ENCODE measurements at regions not wholly inside any gene's neighbourhood (a gene's known extent, or its start where the extent isn't known, plus 50 kb on each side); places are given as distances from the start of the nearest gene placed in this dataset.

DNA sequence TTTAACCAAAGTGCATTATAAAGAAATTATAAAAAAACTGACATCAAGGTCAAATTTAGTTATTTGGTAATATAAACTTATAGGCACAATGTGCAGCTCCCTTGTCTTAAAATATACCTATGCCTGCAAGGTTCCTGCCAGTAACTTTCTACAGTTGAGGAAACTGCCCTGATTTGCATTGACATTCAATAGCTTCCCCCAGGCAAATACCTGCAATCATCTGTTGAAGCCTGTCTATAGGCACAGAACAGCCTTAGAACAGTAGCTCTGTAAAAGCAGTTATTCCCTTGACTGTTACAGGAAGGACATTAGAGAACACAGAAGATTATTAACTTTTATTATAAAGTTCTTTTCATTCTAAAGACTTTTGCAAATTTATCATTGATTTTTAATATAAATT is 1239.5 kb downstream of the PCDH9 start:
- H3K4me3 ChIP-seq (ENCODE audit: low read depth in 1 of 3, low read length in 3 of 3) = no peak overlapping the region
- H3K27me3 ChIP-seq (ENCODE audit: control insufficient read depth in 3 of 3, insufficient read depth in 3 of 3, low read length in 3 of 3) = no peaks in the 10 kb centered on the region
- no peaks in the 10 kb centered on the region for H3K4me1 ChIP-seq (ENCODE audit: control insufficient read depth in 3 of 3, insufficient read depth in 2 of 3, low read depth in 1 of 3, low read length in 2 of 3)
- DNase-seq = no peak
- H3K27ac ChIP-seq (ENCODE audit: low read depth in 1 of 3, low read length in 2 of 3) = no peak overlapping the region
- H3K9me3 ChIP-seq (ENCODE audit: control insufficient read depth in 2 of 2, insufficient read depth in 1 of 2, low read depth in 1 of 2, low read length in 1 of 2) = peaks cover 0 to 4% of the 10 kb centered on the region in 2 donors
- H3K36me3 ChIP-seq (ENCODE audit: control insufficient read depth in 3 of 3, insufficient read depth in 2 of 3, low read depth in 1 of 3, low read length in 3 of 3) = no peaks in the 10 kb centered on the region
- FAIRE-seq = no peak

DNA sequence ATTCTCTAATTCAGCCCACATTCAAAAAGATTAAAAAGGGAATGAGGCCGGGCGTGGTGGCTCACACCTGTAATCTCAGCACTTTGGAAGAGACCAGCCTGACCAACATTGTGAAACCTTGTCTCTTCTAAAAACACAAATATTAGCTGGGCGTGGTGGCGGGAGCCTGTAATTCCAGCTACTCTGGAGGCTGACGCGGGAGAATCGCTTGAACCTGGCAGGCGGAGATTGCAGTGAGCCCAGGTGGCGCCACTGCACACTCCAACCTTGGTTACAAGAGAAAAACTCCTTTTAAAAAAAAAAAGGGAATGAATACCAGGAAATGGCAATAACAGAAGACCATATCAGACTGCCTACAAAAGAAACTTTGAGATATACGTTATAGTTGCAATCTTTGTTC is 1244.5 kb downstream of the PCDH9 start:
- Histone ChIP-seq H3K27ac (ENCODE audit: low read depth in 1 of 3, low read length in 2 of 3) (no peak overlapping the region), H3K9me3 (ENCODE audit: control insufficient read depth in 2 of 2, insufficient read depth in 1 of 2, low read depth in 1 of 2, low read length in 1 of 2) (no peaks in the 10 kb centered on the region), H3K27me3 (ENCODE audit: control insufficient read depth in 3 of 3, insufficient read depth in 3 of 3, low read length in 3 of 3) (no peaks in the 10 kb centered on the region), H3K36me3 (ENCODE audit: control insufficient read depth in 3 of 3, insufficient read depth in 2 of 3, low read depth in 1 of 3, low read length in 3 of 3) (no peaks in the 10 kb centered on the region), H3K4me1 (ENCODE audit: control insufficient read depth in 3 of 3, insufficient read depth in 2 of 3, low read depth in 1 of 3, low read length in 2 of 3) (no peaks in the 10 kb centered on the region), H3K4me3 (ENCODE audit: low read depth in 1 of 3, low read length in 3 of 3) (no peak overlapping the region)
- DNase-seq (no peak), FAIRE-seq (no peak)
- 76 to 88% (median 79%) methylated on average over 10 of the region's 10 CpGs for WGBS, 3 donors

GRCh38 chr13:65977525-65977924 is 1252.6 kb downstream of the PCDH9 start:
- H3K27ac ChIP-seq (ENCODE audit: low read depth in 1 of 3, low read length in 2 of 3) = no peak overlapping the region
- no peak for DNase-seq
- no peak for FAIRE-seq
- 9 to 39% (median 14%) methylated on average over 1 of the region's 1 CpG for WGBS, 3 donors
- H3K36me3 ChIP-seq (ENCODE audit: control insufficient read depth in 3 of 3, insufficient read depth in 2 of 3, low read depth in 1 of 3, low read length in 3 of 3) = no peaks in the 10 kb centered on the region
- H3K4me1 ChIP-seq (ENCODE audit: control insufficient read depth in 3 of 3, insufficient read depth in 2 of 3, low read depth in 1 of 3, low read length in 2 of 3) = no peaks in the 10 kb centered on the region
- H3K4me3 ChIP-seq (ENCODE audit: low read depth in 1 of 3, low read length in 3 of 3) = no peak overlapping the region
- H3K27me3 ChIP-seq (ENCODE audit: control insufficient read depth in 3 of 3, insufficient read depth in 3 of 3, low read length in 3 of 3) = no peaks in the 10 kb centered on the region
- peaks cover 0 to 9% of the 10 kb centered on the region in 2 donors for H3K9me3 ChIP-seq (ENCODE audit: control insufficient read depth in 2 of 2, insufficient read depth in 1 of 2, low read depth in 1 of 2, low read length in 1 of 2)

DNA sequence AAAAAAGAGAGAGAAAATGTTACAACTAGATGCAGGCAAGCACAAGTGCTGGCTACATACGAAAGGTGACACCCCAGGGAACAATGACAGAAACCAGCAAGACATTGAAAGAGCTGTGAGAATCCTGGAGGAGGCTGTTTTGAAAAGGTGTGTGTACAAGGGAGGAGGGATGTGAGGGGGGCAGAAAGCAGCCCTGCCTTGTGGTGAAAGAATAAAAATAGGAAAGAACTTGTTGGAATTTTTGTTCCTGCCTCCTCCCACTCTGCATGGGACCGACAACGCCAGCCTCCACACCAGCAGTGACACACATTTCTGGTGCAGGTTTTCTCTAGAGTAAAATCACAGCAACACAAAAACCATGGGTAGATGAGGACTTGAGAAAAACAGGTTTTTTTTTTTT is 1258.6 kb downstream of the PCDH9 start:
- DNase-seq (no peak), FAIRE-seq (no peak)
- Histone ChIP-seq H3K9me3 (ENCODE audit: control insufficient read depth in 2 of 2, insufficient read depth in 1 of 2, low read depth in 1 of 2, low read length in 1 of 2) (peaks cover 0 to 2% of the 10 kb centered on the region in 2 donors), H3K4me1 (ENCODE audit: control insufficient read depth in 3 of 3, insufficient read depth in 2 of 3, low read depth in 1 of 3, low read length in 2 of 3) (no peaks in the 10 kb centered on the region), H3K27me3 (ENCODE audit: control insufficient read depth in 3 of 3, insufficient read depth in 3 of 3, low read length in 3 of 3) (no peaks in the 10 kb centered on the region), H3K4me3 (ENCODE audit: low read depth in 1 of 3, low read length in 3 of 3) (no peak overlapping the region), H3K27ac (ENCODE audit: low read depth in 1 of 3, low read length in 2 of 3) (no peak overlapping the region), H3K36me3 (ENCODE audit: control insufficient read depth in 3 of 3, insufficient read depth in 2 of 3, low read depth in 1 of 3, low read length in 3 of 3) (no peaks in the 10 kb centered on the region)
- 68 to 73% (median 71%) methylated on average over 3 of the region's 3 CpGs for WGBS, 3 donors

DNA sequence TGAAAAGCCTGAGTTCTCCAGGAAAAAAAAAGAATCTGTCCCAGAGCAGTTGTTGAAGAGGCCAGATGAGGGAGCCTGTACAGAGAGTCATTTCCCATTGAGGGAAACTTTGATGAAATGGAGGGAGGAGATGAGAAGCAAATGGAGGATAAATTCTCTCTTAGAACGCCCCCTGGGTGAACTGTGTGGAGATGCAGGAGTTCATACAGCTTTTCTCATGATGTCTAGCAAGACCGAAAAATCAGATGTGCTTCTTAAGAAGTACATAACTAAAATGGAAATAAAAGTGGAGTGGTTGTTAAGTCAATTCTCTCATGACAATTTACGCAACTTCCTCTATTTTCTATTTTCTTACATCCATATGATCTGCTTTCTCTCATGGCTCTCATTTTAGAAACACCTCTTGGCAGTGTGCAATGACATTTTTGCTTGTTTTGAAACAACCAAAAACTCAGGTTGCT is 1263.1 kb downstream of the PCDH9 start:
- H3K4me3 ChIP-seq (ENCODE audit: low read depth in 1 of 3, low read length in 3 of 3) = no peak overlapping the region
- WGBS, 3 donors = 63 to 76% (median 70%) methylated on average over 3 of the region's 3 CpGs

DNA sequence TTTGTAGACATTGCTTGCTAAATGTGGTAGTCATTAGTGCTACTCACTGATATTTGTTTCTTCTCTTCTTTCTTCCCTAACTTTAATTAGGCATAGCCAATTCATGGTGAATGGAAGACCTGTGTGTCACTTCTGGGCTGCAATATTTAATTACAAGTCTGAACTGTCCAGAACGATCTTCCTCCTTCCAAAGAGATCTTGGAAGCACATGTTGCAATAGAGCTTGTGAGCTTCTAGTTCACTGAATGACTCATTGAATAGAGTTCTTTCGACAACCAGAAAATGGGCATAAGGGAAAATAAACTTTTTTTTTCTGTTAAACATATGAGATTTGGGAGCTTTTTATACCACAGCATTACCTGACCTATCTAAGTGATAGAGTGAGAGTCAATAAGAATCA is 1264.6 kb downstream of the PCDH9 start:
- Histone ChIP-seq H3K9me3 (ENCODE audit: control insufficient read depth in 2 of 2, insufficient read depth in 1 of 2, low read depth in 1 of 2, low read length in 1 of 2) (no peaks in the 10 kb centered on the region), H3K4me3 (ENCODE audit: low read depth in 1 of 3, low read length in 3 of 3) (no peak overlapping the region), H3K27ac (ENCODE audit: low read depth in 1 of 3, low read length in 2 of 3) (no peak overlapping the region), H3K4me1 (ENCODE audit: control insufficient read depth in 3 of 3, insufficient read depth in 2 of 3, low read depth in 1 of 3, low read length in 2 of 3) (no peaks in the 10 kb centered on the region), H3K27me3 (ENCODE audit: control insufficient read depth in 3 of 3, insufficient read depth in 3 of 3, low read length in 3 of 3) (no peaks in the 10 kb centered on the region), H3K36me3 (ENCODE audit: control insufficient read depth in 3 of 3, insufficient read depth in 2 of 3, low read depth in 1 of 3, low read length in 3 of 3) (no peaks in the 10 kb centered on the region)
- FAIRE-seq (no peak), DNase-seq (no peak)
- WGBS, 3 donors = 82 to 88% (median 84%) methylated on average over 2 of the region's 2 CpGs

More for the DNA sequence above, 1263.1 kb downstream of the PCDH9 start:
- FAIRE-seq = no peak
- no peaks in the 10 kb centered on the region for H3K27me3 ChIP-seq (ENCODE audit: control insufficient read depth in 3 of 3, insufficient read depth in 3 of 3, low read length in 3 of 3)
- no peaks in the 10 kb centered on the region for H3K4me1 ChIP-seq (ENCODE audit: control insufficient read depth in 3 of 3, insufficient read depth in 2 of 3, low read depth in 1 of 3, low read length in 2 of 3)
- no peaks in the 10 kb centered on the region for H3K9me3 ChIP-seq (ENCODE audit: control insufficient read depth in 2 of 2, insufficient read depth in 1 of 2, low read depth in 1 of 2, low read length in 1 of 2)
- H3K36me3 ChIP-seq (ENCODE audit: control insufficient read depth in 3 of 3, insufficient read depth in 2 of 3, low read depth in 1 of 3, low read length in 3 of 3) = no peaks in the 10 kb centered on the region
- H3K27ac ChIP-seq (ENCODE audit: low read depth in 1 of 3, low read length in 2 of 3) = no peak overlapping the region
- no peak for DNase-seq

- no peaks in the 10 kb centered on the region for H3K36me3 ChIP-seq (ENCODE audit: control insufficient read depth in 3 of 3, insufficient read depth in 2 of 3, low read depth in 1 of 3, low read length in 3 of 3)
- no peak overlapping the region for H3K4me3 ChIP-seq (ENCODE audit: low read depth in 1 of 3, low read length in 3 of 3)
- FAIRE-seq = no peak
- no peak overlapping the region for H3K27ac ChIP-seq (ENCODE audit: low read depth in 1 of 3, low read length in 2 of 3)
- H3K27me3 ChIP-seq (ENCODE audit: control insufficient read depth in 3 of 3, insufficient read depth in 3 of 3, low read length in 3 of 3) = no peaks in the 10 kb centered on the region
- DNase-seq = no peak
- H3K4me1 ChIP-seq (ENCODE audit: control insufficient read depth in 3 of 3, insufficient read depth in 2 of 3, low read depth in 1 of 3, low read length in 2 of 3) = no peaks in the 10 kb centered on the region
- WGBS, 3 donors = 84 to 92% (median 88%) methylated on average over 1 of the region's 1 CpG
- H3K9me3 ChIP-seq (ENCODE audit: control insufficient read depth in 2 of 2, insufficient read depth in 1 of 2, low read depth in 1 of 2, low read length in 1 of 2) = no peaks in the 10 kb centered on the region
These were observed 1265.5 kb downstream of the PCDH9 start for GRCh38 chr13:65964672-65965071.

DNA sequence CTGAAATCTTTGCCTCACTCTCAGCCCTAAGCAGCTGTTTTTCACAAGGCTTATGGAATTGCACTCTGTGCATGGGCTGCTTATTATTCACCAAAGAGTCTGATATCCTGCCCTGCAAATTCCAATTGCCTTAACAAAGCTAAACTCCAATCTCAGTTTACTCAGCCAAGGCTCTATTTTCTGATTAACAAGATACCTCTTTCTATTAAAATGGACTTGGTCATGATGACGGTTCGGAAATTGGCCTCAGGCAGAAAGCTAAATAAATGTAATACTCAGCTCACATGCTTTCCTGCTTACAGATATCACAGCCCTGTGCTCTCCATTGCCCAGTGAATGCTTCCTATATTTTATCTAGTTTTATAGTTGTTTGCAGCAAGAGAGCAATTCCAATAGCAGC is 1270.8 kb downstream of the PCDH9 start:
- H3K36me3 ChIP-seq (ENCODE audit: control insufficient read depth in 3 of 3, insufficient read depth in 2 of 3, low read depth in 1 of 3, low read length in 3 of 3) = no peaks in the 10 kb centered on the region
- no peak overlapping the region for H3K27ac ChIP-seq (ENCODE audit: low read depth in 1 of 3, low read length in 2 of 3)
- no peaks in the 10 kb centered on the region for H3K4me1 ChIP-seq (ENCODE audit: control insufficient read depth in 3 of 3, insufficient read depth in 2 of 3, low read depth in 1 of 3, low read length in 2 of 3)
- DNase-seq (no peak), FAIRE-seq (no peak)
- no peaks in the 10 kb centered on the region for H3K27me3 ChIP-seq (ENCODE audit: control insufficient read depth in 3 of 3, insufficient read depth in 3 of 3, low read length in 3 of 3)
- H3K4me3 ChIP-seq (ENCODE audit: low read depth in 1 of 3, low read length in 3 of 3) = no peak overlapping the region
- 90 to 93% (median 92%) methylated on average over 2 of the region's 2 CpGs for WGBS, 3 donors
- H3K9me3 ChIP-seq (ENCODE audit: control insufficient read depth in 2 of 2, insufficient read depth in 1 of 2, low read depth in 1 of 2, low read length in 1 of 2) = peaks cover 0 to 8% of the 10 kb centered on the region in 2 donors

DNA sequence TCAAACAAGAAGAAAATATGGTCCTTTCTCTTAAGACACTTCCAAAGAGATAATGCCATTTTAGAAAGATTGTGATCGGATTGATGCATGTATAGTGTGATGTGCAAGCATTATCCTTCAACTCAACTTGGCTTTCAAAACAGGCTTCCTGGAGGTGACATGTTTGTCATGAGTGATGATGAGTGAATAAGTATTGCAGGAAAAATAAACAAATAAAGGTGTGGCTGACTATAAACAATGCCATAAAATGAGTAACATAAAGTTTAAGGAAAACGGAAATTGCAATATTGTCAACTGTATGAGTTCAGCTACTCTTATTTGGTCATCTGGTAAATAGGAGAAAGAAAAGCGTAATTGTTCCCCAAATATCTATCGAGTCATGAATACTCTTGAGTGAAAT is 1283.7 kb downstream of the PCDH9 start:
- Histone ChIP-seq H3K36me3 (ENCODE audit: control insufficient read depth in 3 of 3, insufficient read depth in 2 of 3, low read depth in 1 of 3, low read length in 3 of 3) (no peaks in the 10 kb centered on the region), H3K27ac (ENCODE audit: low read depth in 1 of 3, low read length in 2 of 3) (no peak overlapping the region), H3K9me3 (ENCODE audit: control insufficient read depth in 2 of 2, insufficient read depth in 1 of 2, low read depth in 1 of 2, low read length in 1 of 2) (no peaks in the 10 kb centered on the region), H3K4me3 (ENCODE audit: low read depth in 1 of 3, low read length in 3 of 3) (no peak overlapping the region), H3K27me3 (ENCODE audit: control insufficient read depth in 3 of 3, insufficient read depth in 3 of 3, low read length in 3 of 3) (no peaks in the 10 kb centered on the region), H3K4me1 (ENCODE audit: control insufficient read depth in 3 of 3, insufficient read depth in 2 of 3, low read depth in 1 of 3, low read length in 2 of 3) (no peaks in the 10 kb centered on the region)
- FAIRE-seq = no peak
- WGBS, 3 donors = 63 to 89% (median 85%) methylated on average over 4 of the region's 4 CpGs
- DNase-seq = no peak
